ENCODE measurements at regions not wholly inside any gene's neighbourhood (a gene's known extent, or its start where the extent isn't known, plus 50 kb on each side); places are given as distances from the start of the nearest gene placed in this dataset.
"Not testable (repeated sequence)": the region's sequence is repeated elsewhere in the genome, so short reads cannot be mapped to it uniquely, and the experiment has no call there.

- H3K4me1 Mint-ChIP-seq; H3K27ac Mint-ChIP-seq; ATAC-seq (replicated peaks); H3K9me3 Mint-ChIP-seq; H3K4me3 Mint-ChIP-seq; H3K36me3 Mint-ChIP-seq (ENCODE audit: low read depth): not testable (repeated sequence)
- H3K27me3 Mint-ChIP-seq = peaks cover 27% of the 10 kb centered on the region
Observed at GRCh38 chr10:42243002-42243401, 395.4 kb downstream of the ZNF33B start.

GRCh38 chr10:42242135-42242805 is 396.1 kb downstream of the ZNF33B start:
- no peak overlapping the region for H3K27ac Mint-ChIP-seq
- no peaks in the 10 kb centered on the region for H3K4me1 Mint-ChIP-seq
- peaks cover 3% of the 10 kb centered on the region for H3K9me3 Mint-ChIP-seq
- H3K27me3 Mint-ChIP-seq = peaks cover 27% of the 10 kb centered on the region
- H3K36me3 Mint-ChIP-seq (ENCODE audit: low read depth) = peaks cover 6% of the 10 kb centered on the region
- ATAC-seq (replicated peaks) = no peak
- H3K4me3 Mint-ChIP-seq = no peak overlapping the region

GRCh38 chr10:42236401-42236800 is 402.0 kb downstream of the ZNF33B start:
- H3K9me3 Mint-ChIP-seq; H3K4me3 Mint-ChIP-seq; H3K4me1 Mint-ChIP-seq; H3K27ac Mint-ChIP-seq; H3K36me3 Mint-ChIP-seq (ENCODE audit: low read depth); ATAC-seq (replicated peaks); H3K27me3 Mint-ChIP-seq: not testable (repeated sequence)

- not testable (repeated sequence) for H3K27ac Mint-ChIP-seq; H3K27me3 Mint-ChIP-seq; H3K4me3 Mint-ChIP-seq; H3K36me3 Mint-ChIP-seq (ENCODE audit: low read depth); ATAC-seq (replicated peaks); H3K9me3 Mint-ChIP-seq; H3K4me1 Mint-ChIP-seq
Observed at GRCh38 chr10:42235736-42236135, 402.6 kb downstream of the ZNF33B start.

DNA sequence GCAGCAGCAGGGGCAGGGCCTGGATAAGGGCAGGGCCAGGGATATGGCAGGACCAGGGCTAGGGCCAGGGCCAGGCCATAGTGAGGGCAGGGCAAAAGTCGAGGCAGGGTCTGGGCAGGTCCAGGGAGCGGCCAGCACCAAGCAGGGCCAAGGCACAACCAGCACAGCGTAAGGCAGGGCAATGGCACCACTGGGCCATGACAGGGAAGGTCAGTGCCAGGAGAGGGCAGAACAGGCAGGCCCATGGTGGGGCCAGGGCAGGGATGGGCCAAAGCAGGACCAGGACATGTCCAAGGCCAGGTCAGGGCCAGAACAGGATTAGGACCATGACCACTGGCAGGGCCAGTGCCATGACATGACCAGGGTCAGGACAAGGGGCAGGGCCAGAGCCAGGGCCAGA is 403.1 kb downstream of the ZNF33B start:
- not testable (repeated sequence) for H3K9me3 Mint-ChIP-seq; ATAC-seq (replicated peaks); H3K4me3 Mint-ChIP-seq; H3K27ac Mint-ChIP-seq; H3K36me3 Mint-ChIP-seq (ENCODE audit: low read depth); H3K27me3 Mint-ChIP-seq; H3K4me1 Mint-ChIP-seq

DNA sequence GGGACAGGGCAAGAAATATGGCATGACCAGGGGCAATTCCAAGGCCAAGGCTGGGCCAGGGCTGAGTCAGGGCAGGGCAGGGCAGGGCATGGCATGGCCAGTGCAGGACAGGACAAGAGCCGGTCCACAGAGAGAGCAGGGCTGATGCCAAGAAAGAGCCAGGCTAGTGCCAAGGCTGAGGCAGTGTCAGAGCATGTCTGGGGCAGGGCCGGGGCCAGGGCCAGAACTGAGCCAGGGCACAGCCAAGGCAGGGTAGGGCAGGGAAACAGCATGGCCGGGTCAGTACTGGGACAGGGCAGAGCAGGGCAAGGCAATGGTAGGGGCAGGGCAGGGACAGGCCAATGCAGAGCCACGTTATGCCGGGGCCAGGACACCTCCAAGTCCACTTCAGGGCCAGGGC is 403.9 kb downstream of the ZNF33B start:
- H3K36me3 Mint-ChIP-seq (ENCODE audit: low read depth); H3K27ac Mint-ChIP-seq; H3K27me3 Mint-ChIP-seq; H3K4me3 Mint-ChIP-seq; H3K9me3 Mint-ChIP-seq; H3K4me1 Mint-ChIP-seq; ATAC-seq (replicated peaks): not testable (repeated sequence)

DNA sequence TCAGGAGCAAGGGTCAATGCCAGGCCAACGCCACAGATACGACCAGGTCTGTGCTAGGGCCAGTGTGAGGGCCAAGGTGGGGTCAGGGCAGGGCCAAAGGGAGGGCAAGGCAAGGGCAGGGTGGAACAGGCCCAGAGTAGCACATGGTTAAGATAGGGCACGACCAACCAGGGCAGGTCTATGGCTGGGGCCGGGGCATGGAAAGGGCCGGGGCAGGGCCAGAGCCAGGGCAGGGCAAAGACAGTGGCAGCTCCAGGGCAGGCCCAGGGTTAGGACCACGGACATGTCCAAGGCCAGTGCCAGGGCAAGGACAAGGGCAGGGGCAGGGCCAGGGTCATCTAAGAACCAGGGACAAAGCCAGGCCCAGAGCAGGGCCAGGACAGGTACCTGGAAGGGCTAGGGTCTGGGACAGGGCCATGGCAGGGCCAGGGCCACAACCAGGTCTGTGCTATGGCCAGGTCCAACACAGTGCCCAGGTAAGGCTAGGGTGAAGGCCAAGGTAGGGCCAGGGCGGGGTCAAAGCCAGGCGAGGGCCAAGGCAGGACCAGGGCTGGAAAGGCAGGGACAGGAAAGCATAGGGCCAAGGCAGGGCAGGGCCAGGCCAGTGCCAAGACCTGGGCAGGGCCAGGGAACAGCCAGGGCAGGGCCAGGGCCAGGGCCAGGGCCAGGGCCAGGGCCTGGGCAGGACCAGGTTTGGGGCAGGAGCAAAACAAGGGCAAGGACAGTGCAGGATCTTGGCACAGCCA is 404.7 kb downstream of the ZNF33B start:
- not testable (repeated sequence) for H3K27ac Mint-ChIP-seq; ATAC-seq (replicated peaks)

DNA sequence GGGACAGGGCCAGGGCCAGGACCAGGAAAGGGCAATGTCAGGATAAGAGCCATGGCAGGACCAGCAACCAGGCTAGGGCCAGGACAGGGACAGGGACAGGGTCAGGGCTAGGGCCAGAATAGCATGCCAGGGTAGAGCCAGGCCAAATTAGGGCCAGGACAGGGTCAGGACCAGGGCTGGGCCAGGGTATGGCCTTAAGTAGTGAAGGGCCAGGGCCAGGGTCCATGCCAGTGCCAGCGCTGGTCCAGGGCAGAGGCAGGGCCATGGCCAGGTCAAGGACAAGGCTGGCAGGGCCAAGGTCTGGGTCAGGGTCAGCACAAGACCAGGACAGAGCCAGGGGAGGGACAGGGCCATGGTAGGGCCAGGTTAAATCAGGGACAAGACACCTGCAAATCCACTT is 405.4 kb downstream of the ZNF33B start:
- not testable (repeated sequence) for H3K36me3 Mint-ChIP-seq (ENCODE audit: low read depth); H3K27ac Mint-ChIP-seq; H3K4me1 Mint-ChIP-seq

More for the DNA sequence above, 404.7 kb downstream of the ZNF33B start:
- H3K36me3 Mint-ChIP-seq (ENCODE audit: low read depth); H3K9me3 Mint-ChIP-seq; H3K27me3 Mint-ChIP-seq; H3K4me1 Mint-ChIP-seq; H3K4me3 Mint-ChIP-seq: not testable (repeated sequence)

GRCh38 chr10:42230812-42231211 is 407.6 kb downstream of the ZNF33B start:
- not testable (repeated sequence) for H3K27ac Mint-ChIP-seq; H3K4me3 Mint-ChIP-seq; ATAC-seq (replicated peaks); H3K36me3 Mint-ChIP-seq (ENCODE audit: low read depth); H3K27me3 Mint-ChIP-seq; H3K4me1 Mint-ChIP-seq
- H3K9me3 Mint-ChIP-seq = peaks cover 30% of the 10 kb centered on the region

More for the DNA sequence above, 405.4 kb downstream of the ZNF33B start:
- not testable (repeated sequence) for H3K9me3 Mint-ChIP-seq; H3K27me3 Mint-ChIP-seq; H3K4me3 Mint-ChIP-seq; ATAC-seq (replicated peaks)

- peaks cover 30% of the 10 kb centered on the region for H3K9me3 Mint-ChIP-seq
Observed at GRCh38 chr10:42230115-42230514, 408.3 kb downstream of the ZNF33B start.

GRCh38 chr10:42227859-42228258 is 410.5 kb downstream of the ZNF33B start:
- H3K4me1 Mint-ChIP-seq; H3K27me3 Mint-ChIP-seq; H3K36me3 Mint-ChIP-seq (ENCODE audit: low read depth); H3K27ac Mint-ChIP-seq; ATAC-seq (replicated peaks); H3K4me3 Mint-ChIP-seq: not testable (repeated sequence)
- peaks cover 30% of the 10 kb centered on the region for H3K9me3 Mint-ChIP-seq

More at GRCh38 chr10:42230115-42230514, 408.3 kb downstream of the ZNF33B start:
- H3K4me3 Mint-ChIP-seq; H3K27me3 Mint-ChIP-seq; H3K4me1 Mint-ChIP-seq; H3K36me3 Mint-ChIP-seq (ENCODE audit: low read depth); ATAC-seq (replicated peaks); H3K27ac Mint-ChIP-seq: not testable (repeated sequence)

DNA sequence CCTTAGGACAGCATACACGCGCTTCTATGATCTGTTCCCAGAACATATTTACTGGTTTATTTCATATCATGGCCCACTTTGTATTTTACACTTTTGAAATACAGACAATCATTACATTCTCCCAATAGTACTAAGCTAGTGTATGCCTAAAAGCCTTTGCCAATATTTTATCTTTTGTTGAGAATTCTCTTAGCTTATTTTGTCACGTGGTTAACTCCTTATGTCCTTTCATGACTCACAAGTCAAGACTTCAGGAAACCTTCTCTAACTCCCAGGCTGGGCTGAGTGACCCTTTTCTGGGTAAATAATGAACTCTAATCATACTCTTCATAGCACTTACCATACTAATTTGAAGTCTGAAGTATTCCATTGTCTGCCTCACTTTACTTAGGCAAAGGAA is 444.8 kb downstream of the ZNF33B start:
- H3K4me1 Mint-ChIP-seq; H3K36me3 Mint-ChIP-seq (ENCODE audit: low read depth); ATAC-seq (replicated peaks); H3K27ac Mint-ChIP-seq; H3K9me3 Mint-ChIP-seq; H3K4me3 Mint-ChIP-seq: not testable (repeated sequence)
- H3K27me3 Mint-ChIP-seq = peaks cover 17% of the 10 kb centered on the region

DNA sequence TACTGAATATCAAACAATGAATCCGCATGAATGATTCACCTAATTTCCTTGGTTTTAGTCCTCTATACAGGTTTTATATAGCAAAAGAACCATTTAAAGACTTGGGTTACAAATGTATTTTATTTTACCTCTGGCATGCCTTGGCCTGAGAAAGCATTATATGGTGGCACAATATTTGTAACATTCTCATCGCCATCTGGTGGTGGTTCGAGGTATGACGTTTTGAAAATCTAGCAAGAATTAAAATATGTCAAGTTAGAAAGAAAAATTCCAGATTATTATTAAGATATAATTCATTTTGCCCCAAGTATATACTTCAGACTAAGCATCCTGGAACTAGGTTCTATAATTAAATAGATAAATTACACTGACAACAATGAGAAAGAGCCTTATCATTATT is 445.9 kb downstream of the ZNF33B start:
- H3K4me1 Mint-ChIP-seq; H3K4me3 Mint-ChIP-seq; H3K36me3 Mint-ChIP-seq (ENCODE audit: low read depth): not testable (repeated sequence)

GRCh38 chr10:42187501-42188195 is 450.7 kb downstream of the ZNF33B start:
- H3K4me1 Mint-ChIP-seq; ATAC-seq (replicated peaks): not testable (repeated sequence)

More for the DNA sequence above, 445.9 kb downstream of the ZNF33B start:
- not testable (repeated sequence) for ATAC-seq (replicated peaks); H3K9me3 Mint-ChIP-seq; H3K27ac Mint-ChIP-seq
- H3K27me3 Mint-ChIP-seq = peaks cover 17% of the 10 kb centered on the region

More at GRCh38 chr10:42187501-42188195, 450.7 kb downstream of the ZNF33B start:
- H3K27me3 Mint-ChIP-seq; H3K27ac Mint-ChIP-seq; H3K9me3 Mint-ChIP-seq; H3K4me3 Mint-ChIP-seq; H3K36me3 Mint-ChIP-seq (ENCODE audit: low read depth): not testable (repeated sequence)

Data from activated T-helper 17 cell treated with anti-CD3 and anti-CD28 coated beads, Interleukin-2, amount 50 U/mL, for 72 hours (primary cell).